HG02973 (cell line): ENCODE measurements at regions not wholly inside any gene's neighbourhood (a gene's known extent, or its start where the extent isn't known, plus 50 kb on each side); places are given as distances from the start of the nearest gene placed in this dataset.
A peak's percentile ranks its signal among the peaks of the same experiment; 100 is the strongest.
"Not testable (repeated sequence)": the region's sequence is repeated elsewhere in the genome, so short reads cannot be mapped to it uniquely, and the experiment has no call there.

Source experiments
- ATAC-seq: cut with Tn5 transposase; IDR thresholded peaks from one replicate; pipeline ENCODE4 v1.9.1; 2021; ENCODE audit warnings: moderate library complexity; ENCODE audit not compliant: unreplicated experiment

DNA sequence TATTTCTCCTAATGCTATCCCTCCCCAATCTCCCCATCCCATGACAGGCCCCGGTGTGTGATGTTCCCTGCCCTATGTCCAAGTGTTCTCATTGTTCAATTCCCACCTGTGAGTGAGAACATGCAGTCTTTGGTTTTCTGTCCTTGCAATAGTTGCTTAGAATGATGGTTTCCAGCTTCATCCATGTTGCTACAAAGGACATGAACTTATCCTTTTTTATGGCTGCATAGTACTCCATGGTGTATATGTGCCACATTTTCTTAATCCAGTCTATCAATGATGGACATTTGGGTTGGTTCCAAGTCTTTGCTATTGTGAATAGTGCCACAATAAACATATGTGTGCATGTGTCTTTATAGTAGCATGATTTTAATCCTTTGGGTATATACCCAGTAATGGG, 51.3 kb upstream of the RIOK2 start:
- ATAC-seq: not testable (repeated sequence)

DNA sequence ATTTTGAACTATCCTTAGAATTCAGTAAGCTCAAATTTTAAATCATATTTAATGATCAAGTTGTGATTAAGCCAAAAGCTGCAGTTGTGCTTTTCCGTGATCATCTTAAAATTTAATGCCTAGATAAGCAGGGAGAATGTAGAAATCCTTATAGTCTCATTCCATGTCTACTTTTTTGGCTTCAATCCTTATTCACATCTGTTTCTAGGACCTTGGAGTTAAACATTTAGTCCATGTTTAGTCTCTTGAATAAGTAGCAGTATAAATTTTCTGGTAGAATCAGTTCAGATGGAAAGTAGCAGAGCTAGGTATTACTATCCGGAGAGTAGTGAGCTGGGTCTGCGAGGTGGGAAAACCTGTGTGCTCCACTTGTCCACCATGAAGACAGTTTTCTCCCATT, 59.3 kb upstream of the RIOK2 start:
- ATAC-seq: no peak

DNA sequence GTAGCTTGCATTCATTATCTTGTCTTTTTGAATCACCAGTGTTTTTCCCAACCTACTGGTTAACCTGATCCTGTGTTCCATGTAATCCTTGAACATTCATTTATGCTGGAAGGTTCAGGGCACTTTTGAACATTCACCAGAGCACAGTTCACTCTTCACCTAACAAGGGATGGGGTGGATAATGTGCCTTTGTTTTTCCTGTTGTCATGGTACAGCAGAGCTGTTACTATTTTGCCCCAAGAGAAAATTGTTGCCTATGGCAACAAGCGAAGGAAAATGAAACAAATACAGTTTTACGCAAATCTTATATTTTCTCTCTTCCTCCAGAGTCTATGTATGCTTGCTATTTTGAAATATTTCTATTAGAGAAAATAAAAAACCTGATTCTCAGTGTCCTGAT, 60.3 kb upstream of the RIOK2 start:
- no peak for ATAC-seq

DNA sequence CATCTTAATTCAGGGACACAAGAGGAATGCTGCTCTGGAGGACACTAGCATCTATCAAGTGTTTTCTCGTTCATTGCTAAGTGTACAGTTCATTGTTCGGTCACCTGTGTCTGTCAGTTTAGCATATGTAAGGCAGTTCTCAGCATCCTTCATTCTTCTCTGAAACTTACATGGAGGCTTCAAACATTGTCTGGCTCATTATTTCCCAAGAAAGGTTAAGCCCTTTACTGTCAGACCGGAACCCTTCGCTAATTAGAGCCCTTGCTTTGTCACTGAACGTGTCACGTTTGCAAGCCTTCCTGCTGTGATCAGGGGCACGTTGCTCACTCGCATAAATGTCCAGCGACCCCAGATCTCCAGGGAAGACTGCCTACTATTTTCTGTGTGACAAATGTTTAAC, 62.3 kb upstream of the RIOK2 start:
- no peak for ATAC-seq

DNA sequence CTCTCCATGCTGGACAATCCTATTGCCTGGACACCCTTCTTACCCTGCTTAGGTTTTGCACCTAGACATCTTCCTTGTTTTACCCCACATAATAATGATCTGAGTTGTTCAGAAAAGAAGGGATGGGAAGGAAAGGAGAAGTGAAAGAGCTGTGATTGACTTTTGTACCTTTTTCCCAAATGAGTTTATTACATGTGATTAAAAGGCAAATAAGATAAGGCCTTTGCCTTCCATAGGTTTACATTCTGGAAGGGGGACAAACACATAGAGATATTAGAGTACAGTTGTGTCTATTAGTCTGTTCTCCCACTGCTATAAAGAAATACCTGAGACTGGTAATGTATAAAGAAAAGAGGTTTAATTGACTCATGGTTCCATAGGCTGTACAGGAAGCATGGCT, 67.1 kb upstream of the RIOK2 start:
- ATAC-seq: no peak

DNA sequence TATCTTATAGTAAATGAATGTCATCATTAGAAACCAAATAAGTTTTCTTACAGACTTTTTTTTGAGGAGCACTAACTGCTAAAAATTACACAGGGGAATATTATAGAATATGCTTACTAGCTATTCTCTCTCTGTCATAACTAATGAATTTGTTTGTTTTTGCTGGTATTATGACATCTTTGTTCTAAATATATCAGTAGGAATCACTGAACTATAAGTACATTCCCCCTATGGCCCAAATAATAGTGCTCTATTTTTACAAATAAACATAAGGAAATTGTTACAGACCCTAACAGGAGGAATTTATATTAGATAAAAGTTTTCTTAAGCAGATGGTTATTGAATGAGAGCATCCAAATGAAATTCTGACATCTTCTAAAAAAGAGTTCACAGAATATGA, 83.0 kb upstream of the RIOK2 start:
- no peak for ATAC-seq

DNA sequence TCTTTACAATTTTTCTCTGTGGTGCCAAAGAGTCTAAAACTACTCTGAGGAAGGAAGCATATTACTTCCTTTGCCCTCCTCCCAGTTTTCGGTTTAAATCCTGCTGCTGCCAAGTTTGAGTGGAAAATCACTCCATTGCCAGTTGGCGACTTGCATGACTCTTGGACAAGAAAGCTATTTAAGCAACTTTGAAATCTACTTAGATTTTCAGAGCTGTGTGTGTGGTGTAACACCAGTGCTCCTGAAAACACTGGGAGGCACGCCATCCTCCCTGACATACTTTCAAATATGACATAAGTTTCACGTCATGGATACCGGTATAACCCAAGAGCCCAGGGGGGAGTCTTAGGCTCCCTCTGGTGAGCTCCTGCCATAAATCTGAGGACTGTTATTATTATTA, 83.5 kb upstream of the RIOK2 start:
- ATAC-seq: no peak

DNA sequence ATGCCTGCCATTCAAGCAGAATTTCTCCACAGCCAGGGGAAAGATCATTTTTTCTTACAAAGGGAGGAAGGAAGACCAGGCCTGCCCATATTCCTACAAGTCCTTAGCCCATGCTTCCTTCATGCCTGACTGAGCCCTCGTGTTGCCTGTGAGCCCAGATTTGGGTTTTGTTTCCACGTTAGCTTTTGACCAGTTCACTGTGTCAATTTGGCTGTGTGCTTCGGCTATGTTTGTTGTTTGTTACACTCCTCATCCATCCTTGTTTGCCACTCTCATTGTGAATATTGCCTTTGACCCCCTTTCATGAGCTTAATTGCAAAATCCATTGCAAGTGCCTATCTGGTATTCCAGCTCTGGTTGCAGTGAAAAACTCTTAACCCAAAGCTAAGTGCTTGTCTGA, 84.7 kb upstream of the RIOK2 start:
- no peak for ATAC-seq

DNA sequence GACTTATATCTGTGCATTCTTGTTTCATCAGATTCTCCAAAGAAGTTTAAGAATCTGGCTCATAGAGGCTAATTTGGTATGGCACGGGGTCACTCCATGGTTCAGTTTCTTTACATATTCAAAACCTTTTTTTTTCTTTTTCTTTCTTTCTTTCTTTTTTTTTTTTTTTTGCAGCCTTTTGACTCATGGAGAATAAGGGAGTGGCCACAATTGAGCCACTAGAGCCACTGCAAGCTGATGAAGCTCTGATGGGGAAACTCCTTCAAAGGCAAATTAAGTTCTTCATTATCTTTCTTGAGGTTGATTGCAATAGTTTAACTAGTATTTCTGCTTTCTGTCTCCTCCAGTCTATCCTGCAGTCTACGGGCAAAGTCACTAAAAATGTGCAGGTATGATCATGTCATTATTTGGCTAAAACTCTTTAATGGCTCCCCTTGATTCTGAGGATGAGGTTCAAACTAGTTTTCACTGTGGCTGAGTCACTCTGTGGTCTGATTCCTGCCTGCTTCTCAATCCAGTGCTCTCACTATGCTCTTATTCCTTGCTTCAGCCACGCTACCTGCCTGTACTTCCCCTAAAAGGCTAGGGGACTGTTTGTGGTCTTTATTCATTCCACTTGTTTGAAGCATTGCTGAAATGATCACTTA, 93.5 kb upstream of the RIOK2 start:
- no peak for ATAC-seq

DNA sequence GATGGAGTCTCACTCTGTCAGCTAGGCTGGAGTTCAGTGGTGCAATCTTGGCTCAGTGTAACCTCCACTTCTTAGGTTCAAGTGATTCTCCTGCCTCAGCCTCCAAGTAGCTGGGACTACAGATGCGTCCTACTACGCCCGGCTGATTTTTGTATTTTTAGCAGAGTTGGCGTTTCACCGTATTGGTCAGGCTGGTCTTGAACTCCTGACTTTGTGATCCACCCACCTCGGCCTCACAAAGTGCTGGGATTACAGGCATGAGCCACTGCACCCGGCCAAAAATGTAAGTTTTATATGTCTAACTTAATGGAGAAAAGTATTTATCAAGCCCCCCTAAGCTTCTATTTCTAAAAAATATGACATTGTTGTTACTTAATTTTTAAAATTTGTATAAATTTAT, 98.2 kb upstream of the RIOK2 start:
- no peak for ATAC-seq

DNA sequence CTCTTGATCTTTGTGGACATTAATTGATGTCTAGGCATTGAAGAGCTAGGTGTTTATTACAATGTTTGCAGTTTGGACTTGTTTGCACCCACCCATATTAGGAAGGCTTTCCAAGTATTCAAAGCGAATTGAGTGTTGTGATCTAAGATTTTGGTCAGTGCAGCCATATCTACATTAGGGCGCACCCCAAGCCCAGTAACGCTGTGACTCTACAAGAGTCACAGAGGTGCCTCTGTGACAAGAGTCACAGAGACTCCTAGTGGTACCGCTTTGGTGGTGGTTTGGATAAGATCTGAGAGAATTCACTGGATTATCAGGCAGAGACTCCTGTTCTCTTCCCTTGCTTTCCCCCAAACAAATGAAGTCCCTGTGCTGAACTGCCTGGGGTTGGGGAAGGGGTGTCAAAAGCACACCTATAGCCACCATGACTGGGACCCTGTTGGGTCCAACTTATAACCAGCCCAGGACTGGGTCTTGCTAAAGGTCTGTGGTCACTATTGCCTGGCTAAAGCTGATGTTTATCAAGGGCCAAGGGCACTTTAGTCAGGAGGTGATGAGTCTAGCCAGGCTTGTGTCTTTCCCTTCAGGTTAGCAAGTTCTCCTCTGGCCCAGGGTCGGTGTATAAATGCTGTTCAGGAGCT, 114.1 kb upstream of the RIOK2 start:
- peak; percentile 94 for ATAC-seq

DNA sequence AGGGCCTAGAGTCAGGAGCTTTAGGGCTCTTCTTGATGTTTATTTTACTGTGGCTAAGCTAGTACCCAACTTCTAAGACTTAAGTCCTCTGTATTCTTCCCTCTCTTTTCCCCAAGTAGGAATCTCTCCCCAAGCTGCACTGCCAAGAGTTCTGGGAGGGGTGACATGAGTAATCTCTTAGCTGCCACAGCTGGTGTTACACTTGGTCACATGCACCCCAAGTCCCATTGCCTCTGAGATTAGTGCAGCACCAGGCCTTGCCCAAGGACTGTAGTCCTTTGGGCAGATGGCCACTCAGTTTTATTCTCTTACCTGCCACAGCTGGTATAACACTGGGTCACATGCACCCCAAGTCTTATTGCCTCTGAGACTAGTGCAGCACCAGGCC, 114.7 kb upstream of the RIOK2 start:
- no peak for ATAC-seq

DNA sequence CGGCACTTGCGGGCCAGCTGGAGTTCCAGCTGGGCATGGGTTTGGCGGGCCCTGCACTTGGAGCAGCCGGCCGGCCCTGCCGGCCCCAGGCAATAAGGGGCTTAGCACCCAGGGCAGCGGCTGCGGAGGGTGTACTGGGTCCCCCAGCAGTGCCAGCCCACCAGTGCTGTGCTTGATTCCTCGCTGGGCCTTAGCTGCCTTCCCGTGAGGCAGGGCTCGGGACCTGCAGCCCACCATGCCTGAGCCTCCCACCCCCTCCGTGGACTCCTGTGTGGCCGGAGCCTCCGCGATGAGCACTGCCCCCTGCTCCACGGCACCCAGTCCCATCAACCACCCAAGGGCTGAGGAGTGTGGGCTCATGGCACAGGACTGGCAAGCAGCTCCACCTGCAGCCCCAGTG, 118.1 kb upstream of the RIOK2 start:
- not testable (repeated sequence) for ATAC-seq

DNA sequence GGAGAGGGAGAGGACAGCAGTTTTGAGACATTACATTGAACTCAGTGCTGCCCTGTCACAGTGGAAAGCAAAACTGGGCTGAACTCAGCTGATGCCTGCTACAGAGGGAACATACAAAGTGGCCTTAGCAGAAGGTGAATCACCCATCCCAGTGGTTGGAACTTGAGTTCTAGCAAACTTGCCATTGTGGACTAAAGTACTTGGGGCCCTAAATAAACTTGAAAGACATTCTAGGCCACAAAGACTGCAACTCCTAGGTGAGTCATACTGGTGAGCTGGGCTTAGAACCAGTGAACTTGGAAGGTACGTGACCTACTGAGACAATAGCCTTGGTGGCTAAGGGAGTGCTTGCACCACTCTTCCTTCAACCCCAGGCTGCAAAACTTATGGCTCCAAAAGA, 155.7 kb upstream of the RIOK2 start:
- no peak for ATAC-seq

DNA sequence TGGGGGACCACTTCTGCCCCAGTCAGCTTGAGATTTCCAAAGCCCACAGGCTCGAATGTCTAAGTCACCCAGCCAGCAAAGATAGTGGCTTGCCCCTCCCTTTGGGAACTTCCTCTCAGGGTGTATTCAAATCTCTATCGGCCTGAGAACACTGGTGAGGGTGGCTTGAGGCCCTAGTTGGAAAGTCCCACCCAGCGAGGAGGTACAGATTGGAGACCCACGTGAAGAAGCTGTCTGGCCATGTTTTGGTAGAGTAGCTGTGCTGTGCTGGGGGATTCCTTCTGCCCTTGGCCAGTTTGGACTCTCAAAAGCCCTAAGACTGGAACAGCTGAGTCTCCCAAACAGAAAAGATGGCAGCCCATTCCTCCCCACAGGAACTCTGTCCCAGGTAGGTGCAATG, 172.7 kb upstream of the RIOK2 start:
- ATAC-seq: peak; percentile 98

DNA sequence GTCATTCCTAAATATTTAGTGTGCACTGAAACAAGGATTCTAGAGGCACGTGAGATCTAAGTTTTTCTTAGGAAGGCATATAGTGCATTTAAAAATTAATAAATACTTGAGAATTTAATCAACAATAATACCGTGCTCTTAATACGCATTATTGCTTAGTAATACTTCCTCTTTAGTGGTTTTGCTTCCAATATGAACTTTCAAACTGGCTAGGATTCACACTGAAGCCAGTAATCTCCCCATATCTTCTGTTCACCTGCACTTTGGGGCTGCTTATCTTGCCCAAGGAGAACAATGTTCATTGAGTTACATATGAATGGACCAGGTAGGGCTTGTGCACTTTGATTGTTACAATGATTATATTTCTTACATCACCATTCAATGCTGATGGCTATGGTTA, 180.5 kb upstream of the RIOK2 start:
- ATAC-seq: no peak

DNA sequence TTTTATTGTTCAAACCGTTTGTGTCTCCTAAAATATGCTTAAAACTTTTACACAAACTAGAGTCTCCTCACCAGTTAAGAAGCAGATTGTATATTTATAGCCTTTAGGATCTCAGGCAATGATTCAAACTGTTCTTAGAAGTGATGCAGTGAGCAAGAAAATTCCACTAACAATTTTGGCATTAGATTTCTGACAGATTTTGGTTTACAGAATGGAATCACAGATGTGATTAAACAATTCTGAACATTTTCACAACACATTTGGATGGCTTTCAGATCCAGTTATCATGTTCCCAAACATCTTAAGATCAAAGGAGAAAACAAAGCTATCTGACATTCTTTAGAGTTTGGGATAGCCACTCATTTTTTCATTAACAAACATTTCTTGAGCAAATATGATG, 181.7 kb upstream of the RIOK2 start:
- ATAC-seq: no peak

DNA sequence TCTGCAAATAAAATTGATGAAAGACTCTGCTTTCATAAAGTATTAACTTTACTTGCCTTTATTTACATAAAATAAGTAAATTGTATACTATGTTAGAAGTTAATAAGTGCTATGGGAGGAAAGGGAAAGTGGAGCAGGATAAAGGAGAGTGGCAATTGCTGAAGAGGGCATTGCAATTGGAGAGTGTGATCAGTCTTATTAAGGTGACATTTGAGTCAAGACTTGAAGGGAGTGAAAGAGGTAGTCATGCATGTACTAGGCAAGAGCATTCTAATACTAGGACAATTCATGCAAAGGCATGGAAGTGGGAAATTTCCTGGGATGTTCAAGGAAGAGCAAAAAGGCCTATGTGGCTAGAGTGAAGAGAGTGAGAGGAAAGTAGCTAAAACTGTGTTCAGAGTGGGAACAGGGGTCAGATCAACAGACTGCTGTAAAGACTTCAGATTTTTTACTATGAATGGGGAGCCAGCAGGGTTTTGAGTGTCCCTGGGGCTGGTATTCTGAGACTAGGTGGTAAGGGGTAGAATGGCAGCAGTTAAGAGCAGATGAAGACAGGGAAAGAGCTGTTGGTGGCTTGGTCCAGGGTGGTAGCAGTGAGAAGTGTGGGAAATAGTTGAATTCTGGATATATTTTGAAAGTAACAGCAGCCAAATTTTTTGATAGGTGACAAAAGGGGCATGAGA, 182.3 kb upstream of the RIOK2 start:
- ATAC-seq: no peak

DNA sequence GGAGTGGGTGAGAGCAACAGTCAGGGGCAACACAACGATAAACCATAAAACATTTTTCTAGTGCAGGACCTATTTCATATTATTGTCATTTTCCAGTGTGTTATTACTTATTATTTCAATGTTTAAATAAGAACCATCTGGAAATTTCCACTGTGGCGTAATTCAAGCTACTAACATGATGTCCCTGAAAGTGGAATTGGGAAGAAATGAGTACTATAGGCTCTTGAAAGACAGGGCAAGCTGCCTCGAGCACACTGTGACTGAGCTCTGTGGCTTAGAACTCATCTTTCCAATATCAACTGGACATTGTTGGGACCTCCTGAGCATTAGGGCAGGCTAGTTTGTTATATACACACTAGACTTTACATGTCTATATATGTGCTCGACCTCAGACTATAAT, 182.9 kb upstream of the RIOK2 start:
- no peak for ATAC-seq

DNA sequence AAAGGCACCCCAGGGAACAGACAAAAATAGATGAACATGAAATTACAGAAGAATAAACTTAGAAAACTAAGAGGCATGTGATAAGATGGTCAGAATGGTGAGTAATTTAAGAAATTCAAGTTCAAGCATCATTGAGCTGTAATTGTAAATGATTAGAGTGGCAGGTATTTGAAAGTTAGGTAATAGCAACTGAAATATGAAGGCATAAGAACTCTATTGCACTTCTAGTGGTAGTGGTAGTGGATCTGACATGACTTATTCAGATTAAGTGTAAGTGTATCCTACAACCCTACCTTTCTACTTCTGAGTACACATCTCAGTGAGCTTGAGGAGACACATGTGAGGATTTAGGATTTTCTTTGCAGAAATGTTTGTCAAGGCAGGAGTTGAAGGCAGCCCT, 192.9 kb upstream of the RIOK2 start:
- ATAC-seq: no peak

DNA sequence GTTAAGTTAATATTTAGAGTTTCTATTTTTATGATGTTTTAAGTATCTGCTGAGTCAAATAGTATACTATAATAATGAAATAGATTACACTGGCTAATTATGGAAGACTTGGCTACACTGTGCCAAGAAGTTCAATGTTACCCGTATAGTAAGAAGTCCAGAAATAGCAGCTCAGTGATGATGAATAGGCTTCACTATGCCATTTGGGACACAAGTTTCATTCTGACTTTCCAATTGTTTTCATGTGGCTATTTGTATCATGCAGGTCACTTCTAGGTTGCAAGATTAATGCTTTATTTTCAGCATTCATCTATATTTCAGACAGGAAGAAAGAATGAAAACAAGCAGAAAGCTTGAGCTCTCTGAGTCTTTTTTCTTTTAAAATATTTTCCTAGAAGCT, 194.5 kb upstream of the RIOK2 start:
- no peak for ATAC-seq

DNA sequence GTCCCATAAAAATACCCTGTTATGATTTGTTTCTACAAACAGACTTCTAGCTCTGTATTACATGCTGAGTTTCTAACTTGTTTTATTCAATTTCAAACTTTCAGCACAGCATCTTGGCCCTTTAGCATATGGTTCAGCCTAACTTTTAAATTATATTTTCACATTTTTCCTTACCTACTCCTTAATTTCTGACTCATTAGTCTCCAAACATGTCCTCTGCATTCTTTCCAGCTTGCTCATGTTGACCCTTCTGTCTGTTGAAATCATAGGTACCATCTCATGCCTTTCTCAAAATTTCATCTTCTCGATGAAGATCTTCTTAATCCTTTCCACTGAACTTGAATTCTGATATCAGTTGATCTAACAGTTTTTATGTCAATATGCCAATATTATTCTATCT, 200.9 kb upstream of the RIOK2 start:
- no peak for ATAC-seq

DNA sequence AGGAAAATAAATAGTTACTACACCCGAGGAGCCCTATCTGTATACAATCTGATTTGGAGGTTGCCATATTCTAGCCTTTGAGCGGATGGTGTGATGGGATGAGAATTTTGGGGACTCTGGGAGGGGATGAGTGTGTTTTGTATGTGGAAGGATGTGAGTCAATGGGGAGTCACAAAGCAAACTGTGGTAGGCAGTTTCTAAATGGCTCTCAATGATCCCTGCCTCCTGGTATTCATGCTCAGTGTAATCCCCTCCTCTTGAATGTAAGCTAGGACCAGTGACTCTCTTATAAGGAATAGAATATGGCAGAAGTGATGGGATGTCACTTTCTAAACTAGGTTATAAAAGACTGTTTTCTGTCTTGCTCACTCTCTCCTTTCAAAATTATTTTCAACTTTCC, 205.7 kb upstream of the RIOK2 start:
- no peak for ATAC-seq
